K562 (cell line): ENCODE measurements at regions not wholly inside any gene's neighbourhood (a gene's known extent, or its start where the extent isn't known, plus 50 kb on each side); places are given as distances from the start of the nearest gene placed in this dataset.
A peak's percentile ranks its signal among the peaks of the same experiment; 100 is the strongest.

ENCODE experiments used
- ATAC-seq: fragments of 200-7000 bp; cut with Tn5 transposase; 3 replicates; pipeline ENCODE4 v1.9.1; 2020; ENCODE audit warnings: moderate library complexity
- BruUV-seq: library from RNA; stranded (reverse); fragments of 400-500 nt; replicated peaks from 2 replicates; lab custom pipeline; 2021; lab: Mats Ljungman, UMichigan
- CTCF ChIA-PET: fragments of 300-600 bp; formaldehyde crosslinking; extraction: SDS; loops from one replicate; lab custom pipeline; 2021; ENCODE audit warnings: low intra/inter-chr PET ratio; lab: Yijun Ruan, JAX
- POLR2A ChIA-PET: fragments of 300-600, 350-650 bp; sonication (Branson Sonifier 250); formaldehyde crosslinking; extraction: SDS; loops from one replicate; lab custom pipeline; 2021; ENCODE audit warnings: antibody characterized with exemption, inconsistent platforms; lab: Yijun Ruan, JAX
- DNase-seq, 4 experiments: peaks; one replicate each; pipeline versions ENCODE4 v3.0.0 to v3.0.0-alpha.2; 2011 to 2018; ENCODE audit warnings: low spot score in 3 of 4, mixed read lengths in 3 of 4; ENCODE audit errors: extremely low read depth in 1 of 4
- FAIRE-seq: peaks from 2 replicates; lab custom pipeline; 2011; peaks lifted over from hg19 to GRCh38; lab: Jason Lieb, UNC
- H2AFZ ChIP-seq: 2 replicates; pipeline ENCODE4 v1.6.0; 2011; ENCODE audit warnings: low read depth, low read length, control low read depth, inconsistent platforms
- H3K27ac ChIP-seq: fragments of 200-600 bp; 3 replicates; pipeline ENCODE4 v1.8.0; 2011; ENCODE audit warnings: low read depth, mild to moderate bottlenecking, control low read depth, inconsistent platforms, low read length, moderate library complexity, mixed read lengths; ENCODE audit errors: extremely low read depth
- H3K27me3 ChIP-seq, 2 experiments: fragments of 300-600 bp in 1 of 2; 2 replicates in 1 of 2; 3 replicates in 1 of 2; pipeline versions ENCODE4 v1.6.0 to v1.8.0; 2011; ENCODE audit warnings: inconsistent platforms in 2 of 2, low read length in 2 of 2, mild to moderate bottlenecking in 1 of 2, mixed read lengths in 1 of 2, moderate library complexity in 1 of 2; ENCODE audit not compliant: control insufficient read depth in 2 of 2, insufficient read depth in 2 of 2
- H3K36me3 ChIP-seq: fragments of 300-600 bp; 3 replicates; pipeline ENCODE4 v1.8.0; 2011; ENCODE audit warnings: mild to moderate bottlenecking, low read length, inconsistent platforms; ENCODE audit not compliant: control insufficient read depth, insufficient read depth
- H3K4me1 ChIP-seq, 2 experiments: fragments of 200-600 bp in 1 of 2; replicated peaks in 1 of 2; 2 replicates in 1 of 2; 3 replicates in 1 of 2; pipeline versions ENCODE4 v1.5.1 to v1.8.0; 2011; ENCODE audit warnings: inconsistent platforms in 2 of 2, low read length in 2 of 2, mild to moderate bottlenecking in 1 of 2, mixed read lengths in 1 of 2, moderate library complexity in 1 of 2; ENCODE audit not compliant: control insufficient read depth in 2 of 2, insufficient read depth in 2 of 2
- H3K4me2 ChIP-seq: 2 replicates; pipeline ENCODE4 v1.6.1; 2011; ENCODE audit warnings: low read length, control low read depth, inconsistent platforms, mixed read lengths; ENCODE audit not compliant: insufficient read depth
- H3K4me3 ChIP-seq: fragments of 200-600 bp; sonication (generic), shearing (Covaris generic); 2 replicates; pipeline ENCODE4 v1.5.1; 2016; ENCODE audit warnings: control low read depth, inconsistent platforms
- H3K79me2 ChIP-seq: fragments of 200-600 bp; 3 replicates; pipeline ENCODE4 v1.8.0; 2011; ENCODE audit warnings: low read length, inconsistent platforms; ENCODE audit not compliant: control insufficient read depth, insufficient read depth
- H3K9ac ChIP-seq, 2 experiments: 2 replicates each; pipeline versions ENCODE4 v1.6.0 to v1.6.1; 2011; ENCODE audit warnings: low read depth in 2 of 2, low read length in 2 of 2, control low read depth in 1 of 2, inconsistent platforms in 1 of 2, mild to moderate bottlenecking in 1 of 2, mixed read lengths in 1 of 2; ENCODE audit not compliant: insufficient read depth in 1 of 2
- H3K9me1 ChIP-seq: one replicate; pipeline ENCODE4 v1.6.0; 2011; ENCODE audit warnings: inconsistent platforms, mild to moderate bottlenecking, low read length, moderate library complexity; ENCODE audit not compliant: control insufficient read depth, insufficient read depth
- H3K9me3 ChIP-seq: replicated peaks from 2 replicates; pipeline ENCODE4 v1.5.1; 2011; ENCODE audit warnings: low read depth, low read length, inconsistent platforms; ENCODE audit not compliant: control insufficient read depth, insufficient read depth
- H4K20me1 ChIP-seq: replicated peaks from 2 replicates; pipeline ENCODE4 v1.6.1; 2011; ENCODE audit warnings: low read length, inconsistent platforms, mixed read lengths; ENCODE audit not compliant: control insufficient read depth, insufficient read depth
- BRF1 ChIP-seq: IDR thresholded peaks from 3 replicates; pipeline ENCODE4 v1.6.1; 2011; ENCODE audit warnings: borderline replicate concordance, mild to moderate bottlenecking; ENCODE audit not compliant: insufficient read length; ENCODE audit errors: extremely low read depth
- C11orf30 ChIP-seq: fragments of 450-650 bp; IDR thresholded peaks from 2 replicates; pipeline ENCODE4 v1.6.1; 2016; ENCODE audit warnings: low read depth, mild to moderate bottlenecking
- ERF ChIP-seq: fragments of 450-650 bp; formaldehyde crosslinking; IDR thresholded peaks from 2 replicates; pipeline ENCODE4 v1.4.0; 2020; ENCODE audit warnings: mild to moderate bottlenecking, mixed read lengths
- HEY1 ChIP-seq: fragments of 250-450 bp; sonication (Bioruptor Pico); IDR thresholded peaks from 2 replicates; pipeline ENCODE4 v1.5.0; 2020; ENCODE audit warnings: mild to moderate bottlenecking, moderate library complexity, borderline replicate concordance
- MAFG ChIP-seq: fragments of 450-650 bp; conservative IDR thresholded peaks from 2 replicates; pipeline ENCODE4 v1.6.1; 2016; ENCODE audit warnings: missing genetic modification characterization, missing compliant biosample characterization
- MED1 ChIP-seq: sonication (generic); formaldehyde crosslinking; IDR thresholded peaks from 2 replicates; pipeline ENCODE4 v1.8.1; 2023; ENCODE audit warnings: missing genetic modification reagents, borderline replicate concordance
- NFIX ChIP-seq: fragments of 250-450 bp; sonication (Bioruptor Pico); IDR thresholded peaks from 2 replicates; pipeline ENCODE4 v1.4.0; 2020; ENCODE audit warnings: low read depth, mild to moderate bottlenecking, moderate library complexity
- NR2C1 ChIP-seq, 2 experiments: fragments of 450-650 bp; IDR thresholded peaks; 2 replicates each; pipeline ENCODE4 v1.6.1; 2017; ENCODE audit warnings: mild to moderate bottlenecking in 2 of 2, antibody characterized with exemption in 1 of 2, inconsistent platforms in 1 of 2, missing compliant biosample characterization in 1 of 2, missing genetic modification characterization in 1 of 2
- POLR2G ChIP-seq: fragments of 200-400 bp; formaldehyde crosslinking; IDR thresholded peaks from 2 replicates; pipeline ENCODE4 v1.6.1; 2017; ENCODE audit warnings: low read depth, mild to moderate bottlenecking, antibody characterized with exemption, low read length, moderate library complexity
- POLR2H ChIP-seq: IDR thresholded peaks from 2 replicates; pipeline ENCODE4 v1.6.1; 2016; ENCODE audit warnings: missing genetic modification characterization, low read depth, mild to moderate bottlenecking, control low read depth, missing compliant biosample characterization, moderate library complexity
- PRMT5 ChIP-seq: sonication (generic); formaldehyde crosslinking; IDR thresholded peaks from 2 replicates; pipeline ENCODE4 v1.5.0; 2020; ENCODE audit warnings: missing genetic modification reagents
- RBM15 ChIP-seq: fragments of 200-400 bp; formaldehyde crosslinking; IDR thresholded peaks from 2 replicates; pipeline ENCODE4 v1.6.1; 2018; ENCODE audit warnings: mild to moderate bottlenecking, low read length, moderate library complexity; ENCODE audit not compliant: insufficient read depth
- SMARCA5 ChIP-seq: fragments of 450-650 bp; IDR thresholded peaks from 2 replicates; pipeline ENCODE4 v1.6.1; 2016
- SMC3 ChIP-seq: conservative IDR thresholded peaks from 2 replicates; pipeline ENCODE4 v1.6.1; 2011; ENCODE audit warnings: low read depth, low read length, improper control_type of control experiment; ENCODE audit not compliant: insufficient read depth
- ZNF3 ChIP-seq: fragments of 250-450 bp; sonication (Bioruptor Pico); IDR thresholded peaks from 2 replicates; pipeline ENCODE4 v1.5.0; 2021; ENCODE audit warnings: mild to moderate bottlenecking, moderate library complexity
- ZNF316 ChIP-seq: fragments of 450-650 bp; IDR thresholded peaks from 2 replicates; pipeline ENCODE4 v1.6.1; 2016
- ZNF79 ChIP-seq: fragments of 250-450 bp; sonication (Bioruptor Pico); IDR thresholded peaks from 2 replicates; pipeline ENCODE4 v1.4.0; 2020; ENCODE audit warnings: low read depth, mild to moderate bottlenecking, moderate library complexity
- WGBS: fragments of 100-300 bp; shearing (Covaris generic); methylation state at CpG from one replicate; pipeline ENCODE4 v1.1.6; 2016; ENCODE audit warnings: low coverage, mixed read lengths; ENCODE audit not compliant: insufficient coverage; ENCODE audit errors: missing lambda C conversion rate; 5-methylcytosine and 5-hydroxymethylcytosine counted together
- in situ Hi-C: fragments of 300-500 bp; cut with MboI; formaldehyde crosslinking; loops from 4 replicates; pipeline ENCODE4 v1.15.0; 2018; ENCODE audit warnings: inconsistent platforms, mixed read lengths
- intact Hi-C: fragments of 100-400 bp; cut with micrococcal nuclease; formaldehyde crosslinking; loops from 2 replicates; pipeline ENCODE4 v1.14.2; 2022
- TF ChIP-seq, protein P1 (sequence below): fragments of 250-450 bp; sonication (Bioruptor Pico); IDR thresholded peaks from 2 replicates; pipeline ENCODE4 v1.8.0; 2022; ENCODE audit warnings: inconsistent platforms, mild to moderate bottlenecking, moderate library complexity, borderline replicate concordance
- TF ChIP-seq, protein P2 (sequence below): fragments of 450-650 bp; IDR thresholded peaks from 2 replicates; pipeline ENCODE4 v1.6.1; 2016; ENCODE audit warnings: mild to moderate bottlenecking

DNA sequence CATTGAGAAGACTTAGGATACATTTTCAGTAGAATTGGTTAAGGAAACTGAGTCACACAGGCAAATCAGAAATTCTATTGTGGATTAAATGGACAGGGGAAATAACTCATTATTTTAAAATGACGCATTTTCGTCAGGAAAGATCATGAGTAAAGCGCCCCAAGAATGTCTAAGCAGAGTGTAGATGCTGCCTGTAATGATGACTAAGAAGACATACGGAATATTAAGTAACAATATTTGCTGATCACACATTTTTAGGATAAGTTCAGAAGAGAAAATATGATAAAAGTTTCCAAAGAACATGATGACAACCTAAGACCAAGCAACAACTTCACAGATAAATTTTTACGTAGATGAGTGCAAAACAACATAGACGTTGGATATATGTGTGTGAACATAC, 596.3 kb upstream of the TENM3 start:
- ChIA-PET CTCF (no interaction called here), POLR2A (no interaction called here)
- DNase-seq (no peak), FAIRE-seq (no peak), ATAC-seq (no peak)
- no peaks in the 10 kb centered on the region for H3K79me2 ChIP-seq
- H3K36me3 ChIP-seq: no peaks in the 10 kb centered on the region
- WGBS: 1% methylated on average over 6 of the region's 6 CpGs
- H4K20me1 ChIP-seq: no peaks in the 10 kb centered on the region
- H3K9me1 ChIP-seq: no peaks in the 10 kb centered on the region
- no peak overlapping the region for H3K9ac ChIP-seq
- no peak overlapping the region for H3K4me3 ChIP-seq
- no TSS peak for BruUV-seq
- in situ Hi-C loops (no loop called here), intact Hi-C loops (no loop called here)
- no peaks in the 10 kb centered on the region for H3K27me3 ChIP-seq
- no peak overlapping the region for H3K4me2 ChIP-seq
- H3K4me1 ChIP-seq: no peaks in the 10 kb centered on the region
- no peak overlapping the region for H2AFZ ChIP-seq
- no peak overlapping the region for H3K27ac ChIP-seq
- H3K9me3 ChIP-seq: no peaks in the 10 kb centered on the region
- TF ChIP-seq POLR2G (no peak), ZNF3 (CRISPR knock-in tag) (no peak), C11orf30 (peak; percentile 35; the same call in 1 of the 2 replicates), NFIX (CRISPR knock-in tag) (no peak), MAFG (peak; percentile 28; the same call in 1 of the 2 replicates), ZNF79 (CRISPR knock-in tag) (no peak), MED1 (CRISPR knock-in tag) (no peak), POLR2H (no peak), HEY1 (CRISPR knock-in tag) (no peak), ZNF316 (peak; percentile 59; the same call in 1 of the 2 replicates), SMC3 (no peak), ERF (no peak), SMARCA5 (no peak), BRF1 (no peak), PRMT5 (CRISPR knock-in tag) (no peak), NR2C1 (IDR thresholded peaks at IDR 0.05) (no peak), NR2C1 (tag; IDR thresholded peaks at IDR 0.05) (no peak), RBM15 (no peak)
- TF ChIP-seq, protein P1, sequence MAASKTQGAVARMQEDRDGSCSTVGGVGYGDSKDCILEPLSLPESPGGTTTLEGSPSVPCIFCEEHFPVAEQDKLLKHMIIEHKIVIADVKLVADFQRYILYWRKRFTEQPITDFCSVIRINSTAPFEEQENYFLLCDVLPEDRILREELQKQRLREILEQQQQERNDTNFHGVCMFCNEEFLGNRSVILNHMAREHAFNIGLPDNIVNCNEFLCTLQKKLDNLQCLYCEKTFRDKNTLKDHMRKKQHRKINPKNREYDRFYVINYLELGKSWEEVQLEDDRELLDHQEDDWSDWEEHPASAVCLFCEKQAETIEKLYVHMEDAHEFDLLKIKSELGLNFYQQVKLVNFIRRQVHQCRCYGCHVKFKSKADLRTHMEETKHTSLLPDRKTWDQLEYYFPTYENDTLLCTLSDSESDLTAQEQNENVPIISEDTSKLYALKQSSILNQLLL (CRISPR knock-in tag): no peak
- TF ChIP-seq, protein P2, sequence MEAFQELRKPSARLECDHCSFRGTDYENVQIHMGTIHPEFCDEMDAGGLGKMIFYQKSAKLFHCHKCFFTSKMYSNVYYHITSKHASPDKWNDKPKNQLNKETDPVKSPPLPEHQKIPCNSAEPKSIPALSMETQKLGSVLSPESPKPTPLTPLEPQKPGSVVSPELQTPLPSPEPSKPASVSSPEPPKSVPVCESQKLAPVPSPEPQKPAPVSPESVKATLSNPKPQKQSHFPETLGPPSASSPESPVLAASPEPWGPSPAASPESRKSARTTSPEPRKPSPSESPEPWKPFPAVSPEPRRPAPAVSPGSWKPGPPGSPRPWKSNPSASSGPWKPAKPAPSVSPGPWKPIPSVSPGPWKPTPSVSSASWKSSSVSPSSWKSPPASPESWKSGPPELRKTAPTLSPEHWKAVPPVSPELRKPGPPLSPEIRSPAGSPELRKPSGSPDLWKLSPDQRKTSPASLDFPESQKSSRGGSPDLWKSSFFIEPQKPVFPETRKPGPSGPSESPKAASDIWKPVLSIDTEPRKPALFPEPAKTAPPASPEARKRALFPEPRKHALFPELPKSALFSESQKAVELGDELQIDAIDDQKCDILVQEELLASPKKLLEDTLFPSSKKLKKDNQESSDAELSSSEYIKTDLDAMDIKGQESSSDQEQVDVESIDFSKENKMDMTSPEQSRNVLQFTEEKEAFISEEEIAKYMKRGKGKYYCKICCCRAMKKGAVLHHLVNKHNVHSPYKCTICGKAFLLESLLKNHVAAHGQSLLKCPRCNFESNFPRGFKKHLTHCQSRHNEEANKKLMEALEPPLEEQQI: no peak
